CD4-positive, alpha-beta T cell treated with Interleukin-15 for 4 hours (primary cell): ENCODE measurements at regions not wholly inside any gene's neighbourhood (a gene's known extent, or its start where the extent isn't known, plus 50 kb on each side); places are given as distances from the start of the nearest gene placed in this dataset.
"Not testable (repeated sequence)": the region's sequence is repeated elsewhere in the genome, so short reads cannot be mapped to it uniquely, and the experiment has no call there.

Source experiments
- DNase-seq: peaks from one replicate; pipeline ENCODE4 v3.0.0-alpha.2; 2020; ENCODE audit warnings: low spot score

DNA sequence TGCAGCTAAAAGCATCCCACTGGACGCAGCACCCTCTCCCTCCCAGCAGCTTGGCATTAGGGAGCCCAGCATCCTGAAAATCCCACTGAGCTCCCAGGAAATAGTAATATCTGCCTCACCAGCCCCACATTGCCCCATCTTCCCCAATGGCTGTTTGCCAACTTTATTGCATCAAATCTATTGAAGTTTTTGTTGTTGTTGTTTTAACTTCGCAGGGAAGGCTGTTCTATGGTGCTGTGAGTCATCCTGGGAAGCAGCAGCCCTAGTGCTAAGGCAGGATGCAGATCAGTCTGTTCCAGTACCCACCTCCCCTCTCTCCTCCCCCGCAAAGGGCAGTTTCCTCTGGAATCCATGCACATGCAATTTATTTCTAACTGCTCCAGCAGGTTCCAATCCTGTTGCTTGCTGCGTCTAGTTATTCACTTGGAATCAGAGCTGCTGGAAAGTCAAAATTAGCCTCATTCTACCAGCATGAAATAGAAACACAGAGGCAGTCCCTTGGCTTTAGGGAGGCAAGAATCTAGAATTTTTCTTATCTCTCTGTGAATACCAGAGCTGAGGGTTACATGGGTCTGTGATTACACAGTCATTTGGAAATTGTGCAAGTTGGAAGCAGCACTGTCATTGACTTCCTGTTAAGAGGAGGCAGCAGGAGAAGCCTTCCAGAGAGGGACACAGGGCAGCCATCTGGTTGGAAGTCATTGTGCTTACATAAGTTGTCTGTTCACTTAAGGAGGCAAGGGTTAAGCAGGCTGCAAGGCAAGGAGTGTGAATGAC lies 115.9 kb upstream of the CACUL1 start:
- no peak for DNase-seq

DNA sequence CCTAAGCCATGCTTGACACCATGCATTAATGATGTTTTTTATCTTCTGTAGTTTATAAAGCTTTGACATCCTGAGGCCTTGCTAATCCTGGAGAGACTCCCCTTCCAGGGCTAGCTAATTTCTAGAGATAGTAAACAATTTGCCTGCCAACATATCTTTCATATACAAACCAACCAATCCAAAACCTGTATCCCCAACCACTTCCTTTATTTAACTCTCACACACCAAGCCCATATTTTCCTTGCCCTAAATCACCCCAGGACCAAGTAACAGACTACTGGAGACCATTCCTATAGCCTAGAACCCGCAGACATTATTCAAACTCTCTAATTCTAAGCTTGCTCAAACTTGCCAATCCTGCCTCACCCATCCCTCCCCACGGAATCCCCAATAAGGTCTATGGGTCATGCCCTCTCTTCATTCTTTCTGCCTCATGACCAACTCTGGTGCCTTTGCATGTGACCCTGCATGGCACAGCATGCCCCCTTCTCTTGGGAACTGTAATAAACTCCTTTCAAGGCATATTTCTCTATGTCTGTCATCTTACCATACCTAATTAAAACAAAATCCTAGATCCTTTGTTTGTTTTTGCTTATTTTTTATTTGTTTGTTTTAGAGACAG lies 116.6 kb upstream of the CACUL1 start:
- no peak for DNase-seq

GRCh38 chr10:118873091-118873737 lies 118.4 kb upstream of the CACUL1 start:
- DNase-seq, result no peak

GRCh38 chr10:118873738-118874105 lies 119.0 kb upstream of the CACUL1 start:
- DNase-seq, result no peak

DNA sequence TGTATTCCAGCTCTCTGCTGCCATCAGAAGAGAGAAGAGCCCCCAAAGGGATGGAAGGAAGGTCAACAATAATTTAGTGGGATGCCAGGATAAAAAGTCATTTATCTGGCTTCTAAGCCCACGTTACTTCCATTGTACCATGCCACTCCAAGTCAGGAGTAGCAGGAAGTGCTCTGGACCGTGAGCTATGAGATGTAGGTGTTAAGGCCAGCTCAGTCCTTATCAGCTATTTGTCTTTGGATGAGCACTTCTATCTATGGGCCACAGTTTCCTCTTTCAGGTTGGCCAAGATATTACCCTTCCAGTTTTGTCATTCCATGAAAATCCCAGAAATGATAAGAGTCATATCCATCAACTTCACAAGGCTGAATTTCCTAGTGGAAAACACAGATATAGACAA lies 119.4 kb upstream of the CACUL1 start:
- DNase-seq, result no peak

DNA sequence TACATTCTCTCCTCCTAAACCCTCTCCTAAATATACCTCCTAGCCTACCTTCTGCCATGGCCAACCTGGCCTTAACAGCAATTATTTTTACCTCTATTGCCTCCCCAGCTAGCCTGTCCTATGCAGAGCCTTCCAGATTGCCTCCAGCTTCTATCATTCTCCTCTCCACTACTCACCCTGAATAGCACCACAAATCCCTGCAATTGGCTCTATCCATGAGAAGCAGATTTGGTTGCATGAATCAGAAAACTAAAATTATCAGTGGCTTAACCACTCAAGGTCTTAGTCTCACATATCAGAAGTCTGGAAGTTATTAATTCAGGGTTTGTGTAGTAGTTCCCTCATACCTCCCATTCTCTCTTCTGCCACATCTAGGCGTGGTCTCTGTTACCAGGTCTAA lies 120.3 kb upstream of the CACUL1 start:
- no peak for DNase-seq

DNA sequence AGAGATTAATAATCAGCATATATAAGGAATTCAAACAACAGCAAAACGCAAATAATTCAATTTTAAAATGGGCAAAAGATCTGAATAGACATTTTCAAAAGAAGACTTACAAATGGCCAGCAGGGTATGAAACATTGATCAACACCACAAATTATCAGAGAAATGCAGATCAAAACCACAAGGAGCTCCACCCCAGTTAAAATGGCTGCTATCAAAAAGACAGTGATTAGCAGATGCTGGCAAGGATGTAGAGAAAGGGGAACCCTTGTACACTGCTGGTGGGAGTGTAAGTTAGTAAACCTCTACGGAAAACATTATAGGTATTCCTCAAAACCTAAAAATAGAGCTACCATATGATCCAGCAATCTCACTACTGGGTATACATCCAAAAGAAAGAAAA lies 128.0 kb upstream of the CACUL1 start:
- DNase-seq, result no peak

GRCh38 chr10:118892255-118892654 lies 137.3 kb upstream of the NANOS1 start:
- no peak for DNase-seq

GRCh38 chr10:118894891-118895290 lies 134.6 kb upstream of the NANOS1 start:
- not testable (repeated sequence) for DNase-seq

- no peak for DNase-seq
Observed at GRCh38 chr10:118900617-118901016, 128.9 kb upstream of the NANOS1 start.

DNA sequence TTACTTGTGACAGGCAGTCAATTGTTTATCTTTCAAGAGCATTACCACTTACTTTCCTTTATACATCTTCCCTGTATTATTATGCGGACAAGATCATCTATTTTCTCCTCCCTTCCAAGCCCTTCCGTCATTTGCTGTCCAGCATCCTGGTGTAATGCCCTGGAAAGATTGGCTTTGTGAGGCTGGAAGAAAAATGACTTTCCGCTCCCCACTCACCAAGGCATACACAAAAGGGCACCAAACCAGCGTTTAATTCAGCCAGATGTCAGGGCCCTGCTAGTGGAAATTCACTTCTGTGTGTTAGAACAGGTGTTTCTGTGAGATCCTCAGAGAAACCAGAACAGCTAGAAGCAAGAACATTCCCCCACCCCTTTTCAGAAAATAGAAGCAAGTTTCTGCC lies 128.1 kb upstream of the NANOS1 start:
- DNase-seq, result no peak

GRCh38 chr10:118901906-118902305 lies 127.6 kb upstream of the NANOS1 start:
- no peak for DNase-seq

DNA sequence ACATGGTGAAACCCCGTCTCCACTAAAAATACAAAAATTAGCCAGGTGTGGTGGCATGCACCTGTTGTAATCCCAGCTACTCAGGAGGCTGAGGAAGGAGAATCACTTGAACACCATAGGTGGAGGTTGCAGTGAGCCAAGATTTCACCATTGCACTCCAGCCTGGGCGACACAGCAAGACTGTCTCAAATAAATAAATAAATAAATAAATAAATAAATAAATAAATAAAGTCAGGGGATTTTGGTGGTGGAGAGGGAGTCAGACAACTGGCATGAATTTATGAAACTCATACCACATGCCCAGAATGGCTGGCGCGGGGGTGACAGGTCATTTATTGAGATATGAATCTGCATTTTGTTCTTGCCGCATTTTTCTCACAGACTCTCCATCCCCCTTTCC lies 126.9 kb upstream of the NANOS1 start:
- not testable (repeated sequence) for DNase-seq

DNA sequence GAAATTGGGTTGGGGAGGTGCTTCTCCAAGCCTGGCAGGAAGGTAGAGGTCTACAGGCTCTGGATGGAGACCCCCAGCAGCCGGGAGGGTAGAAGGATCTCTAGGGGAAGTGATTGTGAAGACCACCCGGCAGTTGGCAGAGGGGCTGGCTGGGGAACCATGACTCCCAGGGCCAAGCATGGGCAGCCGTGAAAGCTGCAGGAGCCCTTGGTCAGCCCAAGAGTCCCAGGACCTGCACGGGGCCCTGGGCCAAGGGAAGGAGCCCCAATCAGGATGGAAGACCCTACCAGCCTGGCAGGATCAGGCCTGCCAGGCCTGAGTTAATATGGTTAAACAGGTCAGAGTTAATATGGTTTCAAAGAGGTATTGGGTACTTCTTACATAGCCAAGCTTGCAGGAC lies 126.3 kb upstream of the NANOS1 start:
- DNase-seq, result no peak

GRCh38 chr10:118903691-118904090 lies 125.8 kb upstream of the NANOS1 start:
- DNase-seq, result no peak

DNA sequence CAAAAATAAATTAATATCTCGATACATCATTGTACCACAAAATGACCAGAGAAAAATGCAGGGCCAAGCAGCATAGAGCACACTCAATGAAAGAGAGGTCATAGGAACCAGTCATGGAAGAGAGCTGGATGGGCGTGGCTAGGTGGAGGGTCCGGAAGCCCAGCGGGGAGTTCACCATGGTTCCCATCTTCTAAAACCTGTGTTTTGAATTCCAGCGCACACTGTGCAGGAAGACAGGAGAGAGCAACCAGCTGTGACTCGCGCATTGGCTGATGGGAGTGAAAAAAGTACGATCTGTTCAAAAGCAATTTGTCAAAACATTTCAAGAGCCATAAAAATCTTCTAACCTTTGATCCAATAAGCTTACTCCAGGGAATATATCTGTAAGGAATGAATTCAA lies 125.2 kb upstream of the NANOS1 start:
- DNase-seq, result no peak

GRCh38 chr10:118907051-118907450 lies 122.5 kb upstream of the NANOS1 start:
- DNase-seq, result no peak

DNA sequence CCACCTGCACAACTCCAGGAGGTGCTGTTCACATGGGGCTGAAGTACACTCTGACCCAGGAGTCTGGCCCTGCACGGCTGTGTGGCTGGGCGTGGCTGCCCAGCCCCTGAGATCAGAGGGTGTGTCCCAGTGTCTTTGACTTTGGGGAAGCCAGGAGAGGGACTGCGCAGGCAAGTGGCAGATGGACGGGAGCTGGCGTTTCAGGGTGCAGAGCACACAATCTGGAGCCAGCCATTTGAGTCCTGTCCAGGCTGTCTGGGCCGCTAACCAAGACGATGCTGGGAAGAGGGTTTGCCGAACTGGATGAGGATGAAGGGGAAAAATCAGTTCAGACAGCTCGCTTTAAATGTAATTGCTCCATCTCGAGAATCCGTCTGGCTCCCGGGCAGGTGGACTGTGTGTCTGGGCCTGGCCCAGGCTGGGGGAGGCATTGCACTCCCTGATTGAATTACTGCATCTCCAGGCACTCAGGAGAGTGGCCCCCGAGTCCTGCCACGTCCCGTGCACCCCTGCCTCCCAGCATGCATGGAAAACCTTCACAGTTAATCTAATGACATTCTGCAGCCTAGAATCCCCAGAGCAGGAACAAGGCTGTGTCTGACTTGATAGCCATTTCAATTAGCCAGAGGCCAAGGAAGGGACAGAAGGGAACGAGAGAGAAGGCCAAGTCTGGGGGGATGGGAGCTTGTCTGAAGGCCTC lies 120.8 kb upstream of the NANOS1 start:
- no peak for DNase-seq

DNA sequence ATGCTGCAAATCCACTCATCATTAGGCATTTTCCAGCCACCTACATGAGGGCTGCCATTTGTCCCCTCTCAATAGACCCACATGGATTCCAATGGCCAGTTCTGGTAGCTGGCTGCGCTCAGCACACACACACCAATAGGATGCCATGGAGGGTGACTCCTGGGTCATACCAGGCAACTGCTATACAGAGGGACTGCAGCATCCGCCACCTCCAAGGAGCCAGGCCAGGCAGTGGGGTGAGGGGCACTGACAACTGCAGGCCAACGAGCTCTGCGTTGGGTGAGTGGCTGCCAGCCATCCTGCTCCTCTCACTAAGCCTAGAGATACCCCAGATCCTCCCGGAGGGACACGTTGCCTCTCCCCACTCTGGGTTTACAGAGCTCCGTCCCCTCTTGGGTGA lies 118.8 kb upstream of the NANOS1 start:
- no peak for DNase-seq

GRCh38 chr10:118911363-118911762 lies 118.2 kb upstream of the NANOS1 start:
- DNase-seq, result no peak

DNA sequence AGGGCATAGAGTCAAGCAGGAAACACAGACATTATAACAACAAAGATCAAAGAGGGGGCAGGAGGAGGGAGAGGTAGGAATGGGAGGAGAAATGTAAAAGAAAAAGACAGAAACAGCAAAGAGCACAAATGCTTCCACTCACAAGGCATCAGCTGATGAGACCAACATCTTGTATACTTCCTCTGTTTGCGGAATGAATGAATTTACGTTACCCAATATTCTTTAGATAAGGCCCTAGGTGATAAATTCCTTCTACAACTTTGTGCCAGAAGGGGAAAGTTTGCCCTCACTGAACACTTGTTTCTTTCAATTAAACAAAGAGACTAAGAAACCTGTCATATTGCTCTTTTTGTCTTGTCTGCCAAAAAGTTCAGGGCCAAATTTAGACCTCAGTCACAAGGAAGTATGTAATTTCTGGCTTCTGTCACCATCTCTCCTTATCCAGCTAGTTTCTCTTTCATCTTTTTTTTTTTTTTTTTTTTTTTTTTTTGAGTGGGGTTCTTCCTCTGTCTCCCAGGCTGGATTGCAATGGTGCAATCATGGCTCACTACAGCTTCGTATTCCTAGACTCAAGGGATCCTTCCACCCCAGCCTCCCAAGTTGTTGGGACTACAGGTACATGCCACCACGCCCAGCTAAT lies 116.4 kb upstream of the NANOS1 start:
- DNase-seq, result no peak

DNA sequence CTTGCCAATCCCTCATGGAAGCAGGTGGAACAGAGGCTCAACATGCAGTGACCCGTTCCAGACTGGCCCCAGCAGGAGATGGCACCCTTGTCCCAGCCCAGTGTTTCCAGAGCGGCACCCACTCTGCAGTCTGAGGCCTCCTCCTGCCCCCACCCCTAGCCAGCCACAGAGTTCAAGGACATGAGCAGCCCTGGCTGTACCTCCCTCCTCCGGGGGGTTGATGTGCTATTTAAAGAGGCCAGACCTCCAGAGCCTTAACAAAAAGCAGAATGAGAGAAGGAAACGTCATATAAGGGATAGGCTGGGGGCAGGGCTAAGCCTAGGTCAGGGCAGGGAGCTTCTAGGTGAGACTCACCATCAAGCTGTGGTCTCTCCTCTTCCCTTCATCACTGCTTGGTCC lies 115.7 kb upstream of the NANOS1 start:
- DNase-seq, result no peak
